ENCODE measurements at regions not wholly inside any gene's neighbourhood (a gene's known extent, or its start where the extent isn't known, plus 50 kb on each side); places are given as distances from the start of the nearest gene placed in this dataset.

DNA sequence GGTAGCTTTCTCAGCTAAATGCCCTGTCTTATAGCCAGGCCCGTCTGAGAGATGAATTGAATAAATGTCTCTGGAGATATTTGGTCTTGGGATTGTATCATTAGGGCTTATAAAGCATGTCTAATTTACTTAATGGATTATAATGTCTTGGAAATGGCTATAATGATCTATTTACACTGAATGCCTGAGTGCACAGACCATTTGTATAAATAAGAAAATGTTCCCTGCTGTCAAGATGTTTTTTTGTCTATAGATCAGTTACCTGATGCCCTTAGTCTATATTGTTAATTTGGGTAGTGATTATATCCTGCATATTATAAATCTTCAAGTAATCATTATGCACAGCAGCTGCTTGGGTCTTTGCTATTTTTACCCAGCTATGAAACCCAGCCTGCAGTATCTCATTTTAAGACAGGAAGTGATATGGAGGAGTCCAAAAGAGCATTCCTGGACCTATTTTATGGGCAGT, 112.9 kb upstream of the ACTBL2 start:
- Histone ChIP-seq H3K4me2 (ENCODE audit: low read length) (no peak overlapping the region), H3K9me2 (replicated peaks; ENCODE audit: low read length) (no peaks in the 10 kb centered on the region), H3K27me3 (ENCODE audit: low read length) (no peaks in the 10 kb centered on the region), H3K79me2 (ENCODE audit: low read length) (no peaks in the 10 kb centered on the region), H3K4me3 (ENCODE audit: low read length) (no peak overlapping the region), H3K4me1 (ENCODE audit: insufficient read depth, low read length) (peaks cover 34% of the 10 kb centered on the region), H3K9me3 (ENCODE audit: low read length) (no peaks in the 10 kb centered on the region), H3K27ac (ENCODE audit: low read length) (no peak overlapping the region), H4K20me1 (ENCODE audit: low read length) (no peaks in the 10 kb centered on the region), H3K36me3 (ENCODE audit: low read depth, low read length) (no peaks in the 10 kb centered on the region), H2AFZ (ENCODE audit: low read length) (no peak overlapping the region), H3K9ac (ENCODE audit: low read length) (no peak overlapping the region), H3F3A (ENCODE audit: low read length, unreplicated experiment) (no peaks in the 10 kb centered on the region)
- ATAC-seq (no peak), DNase-seq (no peak)
- TF ChIP-seq EZH2phosphoT487 (IDR thresholded peaks at IDR 0.05; ENCODE audit: borderline replicate concordance, low read length) (no peak), EZH2 (IDR thresholded peaks at IDR 0.05; ENCODE audit: low read length, unreplicated experiment) (no peak)
- TF ChIP-seq, protein P1, sequence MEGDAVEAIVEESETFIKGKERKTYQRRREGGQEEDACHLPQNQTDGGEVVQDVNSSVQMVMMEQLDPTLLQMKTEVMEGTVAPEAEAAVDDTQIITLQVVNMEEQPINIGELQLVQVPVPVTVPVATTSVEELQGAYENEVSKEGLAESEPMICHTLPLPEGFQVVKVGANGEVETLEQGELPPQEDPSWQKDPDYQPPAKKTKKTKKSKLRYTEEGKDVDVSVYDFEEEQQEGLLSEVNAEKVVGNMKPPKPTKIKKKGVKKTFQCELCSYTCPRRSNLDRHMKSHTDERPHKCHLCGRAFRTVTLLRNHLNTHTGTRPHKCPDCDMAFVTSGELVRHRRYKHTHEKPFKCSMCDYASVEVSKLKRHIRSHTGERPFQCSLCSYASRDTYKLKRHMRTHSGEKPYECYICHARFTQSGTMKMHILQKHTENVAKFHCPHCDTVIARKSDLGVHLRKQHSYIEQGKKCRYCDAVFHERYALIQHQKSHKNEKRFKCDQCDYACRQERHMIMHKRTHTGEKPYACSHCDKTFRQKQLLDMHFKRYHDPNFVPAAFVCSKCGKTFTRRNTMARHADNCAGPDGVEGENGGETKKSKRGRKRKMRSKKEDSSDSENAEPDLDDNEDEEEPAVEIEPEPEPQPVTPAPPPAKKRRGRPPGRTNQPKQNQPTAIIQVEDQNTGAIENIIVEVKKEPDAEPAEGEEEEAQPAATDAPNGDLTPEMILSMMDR (conservative IDR thresholded peaks at IDR 0.05; ENCODE audit: low read depth, low read length) = no peak
- intact Hi-C loops (cut with micrococcal nuclease) = no loop called here
- POLR2A ChIA-PET (ENCODE audit: unreplicated experiment) = no interaction called here
- BruUV-seq (replicated peaks) = no TSS peak
- CTCF ChIA-PET = no interaction called here

DNA sequence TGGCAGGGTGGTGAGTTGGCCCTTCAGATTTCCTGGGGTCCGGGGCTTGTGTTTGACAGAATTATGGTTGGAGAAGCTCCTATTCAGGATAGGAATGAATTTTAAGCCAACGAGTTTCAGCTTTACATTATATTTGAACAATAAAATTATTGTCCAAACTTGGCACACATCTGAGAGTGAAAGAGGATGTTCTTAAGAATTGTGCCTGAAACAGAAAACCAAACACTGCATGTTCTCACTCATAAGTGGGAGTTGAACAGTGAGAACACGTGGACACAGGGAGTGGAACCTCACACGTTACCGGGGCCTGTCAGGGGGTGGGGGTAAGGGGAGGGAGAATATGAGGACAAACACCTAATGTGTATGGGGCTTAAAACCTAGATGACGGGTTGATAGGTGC, 111.8 kb upstream of the ACTBL2 start:
- no peaks in the 10 kb centered on the region for H3K27me3 ChIP-seq (ENCODE audit: low read length)
- no peak overlapping the region for H3K4me2 ChIP-seq (ENCODE audit: low read length)
- no peaks in the 10 kb centered on the region for H3K79me2 ChIP-seq (ENCODE audit: low read length)
- H3K9me2 ChIP-seq (replicated peaks; ENCODE audit: low read length) = no peaks in the 10 kb centered on the region
- ChIA-PET POLR2A (ENCODE audit: unreplicated experiment) (no interaction called here), CTCF (no interaction called here)
- no peak overlapping the region for H3K4me3 ChIP-seq (ENCODE audit: low read length)
- DNase-seq (no peak), ATAC-seq (no peak)
- H3F3A ChIP-seq (ENCODE audit: low read length, unreplicated experiment) = no peaks in the 10 kb centered on the region
- H3K4me1 ChIP-seq (ENCODE audit: insufficient read depth, low read length) = peaks cover 34% of the 10 kb centered on the region
- no peaks in the 10 kb centered on the region for H4K20me1 ChIP-seq (ENCODE audit: low read length)
- intact Hi-C loops (cut with micrococcal nuclease) = no loop called here
- no peak overlapping the region for H3K9ac ChIP-seq (ENCODE audit: low read length)
- no peaks in the 10 kb centered on the region for H3K9me3 ChIP-seq (ENCODE audit: low read length)
- no TSS peak for BruUV-seq (replicated peaks)
- H3K27ac ChIP-seq (ENCODE audit: low read length) = no peak overlapping the region
- no peaks in the 10 kb centered on the region for H3K36me3 ChIP-seq (ENCODE audit: low read depth, low read length)
- H2AFZ ChIP-seq (ENCODE audit: low read length) = no peak overlapping the region
- no peak for TF ChIP-seq EZH2 (IDR thresholded peaks at IDR 0.05; ENCODE audit: low read length, unreplicated experiment)
- TF ChIP-seq EZH2phosphoT487 (IDR thresholded peaks at IDR 0.05; ENCODE audit: borderline replicate concordance, low read length) = no peak
- TF ChIP-seq, protein P1 (conservative IDR thresholded peaks at IDR 0.05; ENCODE audit: low read depth, low read length) = no peak

DNA sequence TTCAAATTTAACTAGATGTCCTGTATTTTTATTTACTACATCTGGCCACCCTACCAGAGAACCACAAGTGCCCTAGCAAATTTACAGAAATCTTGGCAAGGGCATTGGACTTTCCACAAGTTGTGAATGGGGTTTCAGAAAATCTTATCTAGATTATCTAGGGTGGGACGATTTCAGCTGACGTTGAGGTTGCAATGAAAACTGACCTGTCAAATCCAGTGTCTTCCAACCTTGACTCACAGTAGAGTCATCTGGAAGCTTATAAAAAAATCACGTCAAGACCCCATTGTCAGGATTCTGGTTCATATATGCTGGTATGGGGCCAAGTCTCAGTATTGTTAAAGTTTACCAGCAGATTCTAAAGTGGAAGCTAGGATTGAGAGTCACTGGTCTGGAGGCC, 109.6 kb upstream of the ACTBL2 start:
- no peaks in the 10 kb centered on the region for H3K9me2 ChIP-seq (replicated peaks; ENCODE audit: low read length)
- peak; percentile 85 for ATAC-seq
- H3K4me2 ChIP-seq (ENCODE audit: low read length) = peak overlapping the region; percentile 48
- ChIA-PET POLR2A (ENCODE audit: unreplicated experiment) (no interaction called here), CTCF (no interaction called here)
- H3K4me3 ChIP-seq (ENCODE audit: low read length) = no peak overlapping the region
- no peaks in the 10 kb centered on the region for H3K27me3 ChIP-seq (ENCODE audit: low read length)
- H3K9me3 ChIP-seq (ENCODE audit: low read length) = no peaks in the 10 kb centered on the region
- TF ChIP-seq EZH2 (IDR thresholded peaks at IDR 0.05; ENCODE audit: low read length, unreplicated experiment) = no peak
- no peak for TF ChIP-seq EZH2phosphoT487 (IDR thresholded peaks at IDR 0.05; ENCODE audit: borderline replicate concordance, low read length)
- TF ChIP-seq, protein P1 (conservative IDR thresholded peaks at IDR 0.05; ENCODE audit: low read depth, low read length) = no peak
- peaks cover 21% of the 10 kb centered on the region for H3K4me1 ChIP-seq (ENCODE audit: insufficient read depth, low read length)
- peak overlapping the region; percentile 98 for H3K27ac ChIP-seq (ENCODE audit: low read length)
- H3K9ac ChIP-seq (ENCODE audit: low read length) = peak overlapping the region; percentile 67
- H3K79me2 ChIP-seq (ENCODE audit: low read length) = no peaks in the 10 kb centered on the region
- peak; percentile 89 for DNase-seq
- H4K20me1 ChIP-seq (ENCODE audit: low read length) = no peaks in the 10 kb centered on the region
- H3F3A ChIP-seq (ENCODE audit: low read length, unreplicated experiment) = no peaks in the 10 kb centered on the region
- BruUV-seq (replicated peaks) = no TSS peak
- intact Hi-C loops (cut with micrococcal nuclease) = no loop called here
- no peaks in the 10 kb centered on the region for H3K36me3 ChIP-seq (ENCODE audit: low read depth, low read length)
- H2AFZ ChIP-seq (ENCODE audit: low read length) = no peak overlapping the region

Data from PC-3 (cell line).